ENCODE measurements at regions not wholly inside any gene's neighbourhood (a gene's known extent, or its start where the extent isn't known, plus 50 kb on each side); places are given as distances from the start of the nearest gene placed in this dataset.

- no peak for TF ChIP-seq CTCF (IDR thresholded peaks at IDR 0.05 in 4 of 5, conservative IDR thresholded peaks at IDR 0.05 in 1 of 5)
- no peak for TF ChIP-seq POLR2A (IDR thresholded peaks at IDR 0.05)
These were observed 239.9 kb upstream of the SMARCA2 start for GRCh38 chr9:1775230-1775629.
